OCI-LY7 (cell line): ENCODE measurements at regions not wholly inside any gene's neighbourhood (a gene's known extent, or its start where the extent isn't known, plus 50 kb on each side); places are given as distances from the start of the nearest gene placed in this dataset.

ENCODE experiments used
- CTCF ChIP-seq: fragments of 200-600 bp; sonication (generic); conservative IDR thresholded peaks from 2 replicates; pipeline ENCODE4 v1.5.1; 2014; ENCODE audit warnings: mild to moderate bottlenecking, antibody characterized with exemption, low read length, moderate library complexity, mixed read lengths
- EZH2phosphoT487 ChIP-seq: fragments of 200-600 bp; sonication (generic); IDR thresholded peaks from 2 replicates; pipeline ENCODE4 v1.6.1; 2018; ENCODE audit warnings: low read depth, borderline replicate concordance, mild to moderate bottlenecking, mixed run types, antibody characterized with exemption, low read length, moderate library complexity, mixed read lengths

- no peak for TF ChIP-seq CTCF
- TF ChIP-seq EZH2phosphoT487, result no peak
Measured at GRCh38 chr1:162926906-162927305, 65.9 kb upstream of the CCDC190 start.
